ENCODE measurements at regions not wholly inside any gene's neighbourhood (a gene's known extent, or its start where the extent isn't known, plus 50 kb on each side); places are given as distances from the start of the nearest gene placed in this dataset.

DNA sequence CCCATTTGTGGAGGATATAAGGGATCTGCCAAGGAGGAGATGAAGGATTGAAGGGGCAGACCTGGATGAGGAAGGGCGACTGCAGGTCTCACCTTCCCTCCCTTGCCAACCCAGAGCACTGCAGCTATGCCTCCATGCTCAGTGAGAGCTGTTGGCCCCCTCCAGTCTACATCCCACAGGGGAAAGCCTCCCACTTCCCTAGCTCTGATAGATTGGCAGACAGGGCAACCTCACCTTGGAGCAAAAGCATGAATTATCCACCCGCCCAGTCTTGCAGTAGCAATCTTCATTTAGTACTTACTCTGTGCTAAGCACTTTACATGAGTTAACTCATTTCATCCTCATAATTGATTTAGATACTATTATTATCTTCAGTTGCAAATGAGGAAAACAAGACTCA lies 70.4 kb upstream of the SMNDC1 start:
- DNase-seq (ENCODE audit: low read depth): no peak

DNA sequence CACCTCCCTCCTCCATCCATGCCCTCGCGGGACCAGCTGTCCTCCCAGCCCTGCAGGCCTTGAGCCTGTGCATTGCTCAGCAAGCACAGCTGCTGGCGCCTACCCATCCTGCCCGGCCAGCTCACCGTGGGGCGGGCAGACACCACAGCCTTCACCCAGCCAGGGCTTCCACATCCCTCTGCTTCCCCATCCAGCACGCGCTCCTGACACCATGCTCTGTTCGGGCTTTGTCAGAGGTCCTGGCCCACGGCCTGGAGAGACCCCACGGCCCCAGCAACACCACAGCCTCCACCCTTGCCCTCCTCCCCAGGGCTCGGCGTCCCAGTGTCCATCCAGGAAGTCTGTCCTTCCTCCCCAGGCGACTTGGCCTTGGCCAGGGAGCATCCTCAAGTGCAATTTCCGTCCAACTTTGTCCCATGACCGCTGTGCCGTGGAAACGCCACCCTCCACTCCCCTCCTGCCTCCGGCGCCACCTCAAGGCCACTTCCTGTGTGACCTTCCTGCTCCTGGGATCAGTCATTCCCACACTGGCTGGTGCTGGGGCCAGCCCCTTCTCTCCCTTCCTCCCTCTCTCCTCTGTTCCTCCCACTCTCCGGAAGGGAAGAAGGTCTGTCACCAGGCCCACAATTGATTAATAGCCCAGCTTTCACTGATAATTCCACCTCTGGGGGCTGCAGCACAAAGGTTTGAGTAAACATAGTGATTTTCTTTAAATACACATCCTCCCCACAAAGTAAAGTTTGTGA lies 71.5 kb upstream of the SMNDC1 start:
- DNase-seq (ENCODE audit: low read depth): no peak

DNA sequence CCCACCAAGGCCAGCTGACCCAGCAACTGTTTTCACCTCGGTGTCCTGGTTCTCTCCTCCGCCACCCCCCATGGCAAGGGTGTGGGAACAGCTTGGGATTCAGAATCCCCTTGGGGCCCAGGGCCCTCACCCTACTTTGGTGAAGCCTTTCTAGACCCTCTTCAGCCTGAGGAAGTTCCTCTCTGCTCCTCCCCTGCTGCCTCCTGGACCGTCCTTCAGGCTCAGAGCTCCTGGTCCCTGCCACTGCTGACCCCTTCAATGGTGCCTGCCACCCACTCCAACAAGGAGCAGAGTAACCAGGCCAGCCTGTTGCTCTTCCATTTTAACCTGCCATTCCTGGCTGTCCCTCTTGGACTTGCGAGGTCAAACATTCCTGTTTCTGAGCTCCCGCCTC lies 72.0 kb upstream of the SMNDC1 start:
- no peak for DNase-seq (ENCODE audit: low read depth)

DNA sequence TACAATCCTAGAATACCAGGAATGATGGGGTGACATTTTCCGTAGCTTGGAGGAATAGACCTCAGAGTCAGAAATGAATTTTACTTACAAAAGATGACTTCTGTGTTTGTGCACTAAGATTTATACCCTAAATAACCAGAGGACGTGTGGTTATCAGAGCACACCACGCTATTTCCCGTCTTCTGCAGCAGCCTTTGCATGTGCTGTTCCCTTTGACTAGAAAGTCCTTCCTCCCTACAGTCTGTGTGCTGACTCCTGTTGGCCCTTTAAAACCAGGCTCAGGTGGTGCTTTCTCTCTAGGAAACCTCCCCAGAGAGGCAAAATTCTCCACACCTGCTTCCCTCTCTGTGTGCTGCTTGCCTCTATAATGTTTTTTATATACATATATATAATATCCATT lies 73.3 kb upstream of the SMNDC1 start:
- DNase-seq (ENCODE audit: low read depth): no peak

DNA sequence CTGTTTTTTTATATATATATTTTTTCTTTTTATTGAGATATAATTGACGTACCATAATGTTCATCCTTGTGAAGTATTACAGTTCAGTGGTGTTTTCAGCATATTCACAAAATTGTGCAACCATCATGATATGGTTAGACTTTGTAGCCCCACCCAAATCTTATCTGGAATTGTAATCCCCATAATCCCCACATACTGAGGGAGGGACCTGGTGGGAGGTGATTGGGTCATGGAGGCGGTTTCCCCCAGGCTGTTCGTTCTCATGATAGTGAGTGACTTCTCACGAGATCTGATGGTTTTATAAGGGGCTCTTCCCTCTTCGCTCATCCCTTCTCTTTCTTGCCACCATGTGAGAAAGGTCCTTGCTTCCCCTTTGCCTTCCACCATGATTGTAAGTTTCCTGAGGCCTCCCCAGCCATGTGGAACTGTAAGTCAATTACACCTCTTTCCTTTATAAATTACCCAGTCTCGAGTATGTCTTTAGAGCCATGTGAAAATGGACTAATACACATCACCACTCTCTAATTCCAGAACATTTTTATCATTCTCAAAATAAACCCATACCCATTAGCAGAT lies 73.9 kb upstream of the SMNDC1 start:
- DNase-seq (ENCODE audit: low read depth): no peak

DNA sequence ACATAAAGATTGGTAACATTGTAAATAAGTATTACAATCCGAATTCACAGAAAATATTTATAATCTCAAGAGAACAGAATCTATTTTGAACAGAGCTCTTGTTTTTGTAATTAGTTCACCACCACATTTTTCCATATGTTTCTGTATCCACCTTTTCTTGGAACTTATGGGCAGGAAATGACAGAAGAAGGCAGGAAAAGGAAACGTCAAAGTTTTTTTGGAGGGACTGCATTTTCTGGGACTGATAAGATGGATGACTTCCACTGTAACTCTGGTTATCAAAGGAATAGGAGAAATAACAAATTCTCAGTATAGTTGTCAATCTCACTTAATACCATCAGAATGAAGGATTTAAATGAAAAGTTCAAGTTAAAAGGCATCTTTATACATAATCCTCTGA lies 75.1 kb upstream of the SMNDC1 start:
- no peak for DNase-seq (ENCODE audit: low read depth)

DNA sequence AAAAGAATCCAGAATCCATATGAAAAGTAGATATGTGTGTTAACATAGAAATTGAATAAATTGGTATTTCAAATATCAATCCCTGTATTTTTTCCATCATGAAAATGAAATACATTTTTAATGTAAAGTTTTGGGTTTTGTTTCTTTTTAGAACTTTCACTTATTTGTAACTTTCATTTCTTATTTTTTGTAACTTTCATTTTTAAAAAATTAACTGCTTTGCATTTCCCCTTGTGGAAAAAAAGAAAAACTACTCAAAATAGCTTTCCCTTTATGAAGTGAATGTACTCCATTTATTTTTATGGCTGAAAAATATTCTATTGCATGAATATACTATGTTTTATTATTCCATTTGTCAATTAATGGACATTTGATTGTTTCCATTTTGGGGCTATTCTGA lies 75.6 kb upstream of the SMNDC1 start:
- no peak for DNase-seq (ENCODE audit: low read depth)

DNA sequence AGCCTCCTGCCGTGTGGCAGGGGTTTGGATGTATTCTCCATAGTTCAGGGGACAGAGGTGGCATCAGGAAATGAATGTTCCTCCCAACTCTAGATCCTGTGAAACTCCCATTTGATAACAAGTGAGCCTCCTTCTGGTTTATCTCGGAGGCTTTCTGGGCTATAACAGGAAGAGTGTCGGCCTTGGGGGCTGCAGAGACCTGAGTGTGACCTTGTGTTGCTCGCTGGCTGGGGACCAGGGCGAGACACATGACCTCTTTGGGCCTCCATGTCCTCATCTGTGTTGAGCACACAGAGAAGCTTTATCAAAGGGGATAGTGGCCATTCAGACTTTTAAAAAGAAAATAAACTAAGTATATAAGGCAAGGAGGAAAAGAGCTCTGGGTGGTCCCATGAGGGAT lies 78.0 kb upstream of the SMNDC1 start:
- DNase-seq (ENCODE audit: low read depth): no peak

DNA sequence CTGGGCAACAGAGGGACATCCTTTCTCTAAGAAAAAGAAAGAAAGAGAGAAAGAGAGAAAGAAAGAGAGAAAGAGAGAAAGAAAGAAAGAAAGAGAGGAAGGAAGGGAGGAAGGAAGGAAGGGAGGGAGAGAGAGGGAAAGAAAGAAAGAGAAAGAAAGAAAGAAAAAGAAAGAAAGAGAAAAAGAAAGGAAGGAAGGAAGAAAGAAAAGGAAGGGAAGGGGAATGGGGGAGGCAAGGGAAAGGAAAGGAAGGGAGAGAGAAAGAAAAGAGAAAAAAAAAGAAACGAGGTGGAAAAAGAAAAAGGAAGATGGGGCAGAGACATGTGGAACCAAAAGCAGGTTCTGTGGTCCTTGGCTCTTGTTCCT lies 82.9 kb upstream of the SMNDC1 start:
- no peak for DNase-seq (ENCODE audit: low read depth)

DNA sequence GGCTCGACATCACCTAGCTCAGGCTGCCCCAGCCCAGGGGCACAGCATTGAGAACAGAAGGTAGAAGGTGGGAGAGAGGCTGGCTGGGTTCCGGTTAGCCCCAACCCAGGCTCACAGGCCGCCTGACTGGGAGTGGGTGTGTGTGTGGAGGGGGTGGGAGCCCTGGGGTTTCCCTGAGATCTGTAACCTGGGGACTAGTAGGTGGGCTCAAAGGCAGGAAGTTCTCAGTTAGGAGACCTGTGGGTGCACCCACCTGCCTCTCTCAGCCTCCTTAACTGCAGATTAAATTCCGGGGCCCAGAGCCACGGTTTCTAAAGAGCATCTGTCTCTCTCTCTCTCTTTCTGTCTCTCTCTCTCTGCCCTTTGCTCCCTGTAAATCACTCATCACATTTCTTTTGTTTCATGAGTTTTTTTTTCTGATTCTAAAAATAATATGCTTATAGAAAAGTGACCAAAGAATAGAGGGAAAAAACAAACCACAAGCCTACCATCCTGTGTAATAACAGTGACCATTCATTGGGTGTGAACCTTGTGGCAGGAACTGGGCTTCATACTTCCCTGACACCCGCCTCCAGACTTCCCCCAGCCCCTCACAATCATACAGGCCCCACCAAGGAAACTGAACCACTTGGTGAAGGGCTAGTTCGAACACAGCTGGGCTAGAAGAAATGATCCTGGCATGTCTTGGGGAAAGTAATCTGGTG lies 83.4 kb upstream of the SMNDC1 start:
- DNase-seq (ENCODE audit: low read depth): no peak

DNA sequence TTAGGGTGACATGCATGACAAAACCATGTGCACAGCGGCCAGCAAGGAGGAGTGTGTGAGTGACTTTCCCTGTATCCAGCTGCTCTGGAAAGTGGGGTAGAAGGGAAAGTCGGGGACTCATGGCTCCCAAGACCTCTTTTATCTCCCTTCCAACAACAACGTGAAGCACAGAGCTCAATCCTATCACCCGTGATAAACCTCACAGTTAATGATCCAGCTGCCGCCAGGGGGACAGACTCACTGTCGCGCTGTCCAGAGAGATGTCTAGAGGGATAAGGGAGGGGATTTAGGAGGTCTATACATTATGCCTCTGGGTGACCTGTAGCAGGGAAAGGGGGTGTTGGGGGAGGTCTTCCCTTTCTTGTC lies 84.0 kb upstream of the SMNDC1 start:
- no peak for DNase-seq (ENCODE audit: low read depth)

DNA sequence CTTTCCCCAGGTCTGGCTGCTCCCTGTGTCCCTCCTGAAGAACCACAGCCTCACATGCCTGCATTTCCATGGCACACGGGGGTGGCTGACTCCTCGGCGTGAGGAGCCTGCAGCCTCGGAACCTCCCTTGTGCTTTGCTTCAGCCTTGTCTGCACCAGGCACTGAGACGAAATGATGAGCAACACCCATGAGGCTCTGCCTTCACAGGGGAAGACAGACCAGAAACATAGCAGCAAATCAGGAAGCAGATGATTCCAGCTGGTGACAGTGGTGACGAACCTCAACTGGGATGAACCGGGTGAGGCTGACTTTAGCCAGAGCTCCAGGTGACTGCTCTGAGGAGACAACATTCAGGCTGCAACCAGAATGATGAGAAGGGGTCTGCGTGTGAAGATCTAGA lies 84.5 kb upstream of the SMNDC1 start:
- DNase-seq (ENCODE audit: low read depth): no peak

DNA sequence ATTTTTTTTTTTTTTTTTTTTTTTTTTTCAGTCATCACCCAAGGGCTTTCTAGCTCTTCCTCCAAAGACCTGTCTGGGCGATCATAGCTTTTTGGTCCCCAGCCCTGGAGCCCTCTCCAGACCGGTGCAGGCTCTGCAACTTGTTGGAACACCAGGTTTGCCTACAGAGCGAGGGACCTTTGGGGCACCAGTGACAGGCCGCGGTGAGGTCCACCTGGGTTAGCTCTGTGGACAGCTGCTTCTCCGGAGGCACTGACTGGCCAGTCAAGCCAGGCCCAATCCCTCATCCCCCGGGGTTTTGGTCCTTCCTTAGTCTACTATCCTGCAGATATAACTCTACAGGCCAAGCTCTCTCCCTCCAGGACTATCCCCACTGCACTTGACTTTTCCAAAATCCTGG lies 86.8 kb upstream of the SMNDC1 start:
- DNase-seq (ENCODE audit: low read depth): no peak

DNA sequence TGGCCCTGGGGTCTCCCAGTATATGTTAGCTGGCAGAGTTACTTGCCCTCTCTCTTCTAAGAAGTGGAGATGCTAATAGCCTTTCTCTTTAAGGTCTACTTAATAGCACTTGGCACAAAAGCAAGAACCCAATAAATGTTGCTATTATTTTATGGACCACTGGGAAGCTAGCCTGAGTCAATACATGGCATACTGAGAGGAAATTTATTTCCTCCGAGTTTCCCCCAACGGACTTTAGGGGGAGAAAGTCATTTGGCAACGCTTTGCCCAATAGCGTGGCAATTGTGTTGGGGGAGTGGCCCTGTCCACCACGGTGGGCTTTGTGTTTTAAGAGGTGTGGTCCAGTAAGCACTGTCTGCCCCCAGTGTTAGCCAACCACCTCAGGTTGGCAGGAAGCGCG lies 87.4 kb upstream of the SMNDC1 start:
- DNase-seq (ENCODE audit: low read depth): no peak

DNA sequence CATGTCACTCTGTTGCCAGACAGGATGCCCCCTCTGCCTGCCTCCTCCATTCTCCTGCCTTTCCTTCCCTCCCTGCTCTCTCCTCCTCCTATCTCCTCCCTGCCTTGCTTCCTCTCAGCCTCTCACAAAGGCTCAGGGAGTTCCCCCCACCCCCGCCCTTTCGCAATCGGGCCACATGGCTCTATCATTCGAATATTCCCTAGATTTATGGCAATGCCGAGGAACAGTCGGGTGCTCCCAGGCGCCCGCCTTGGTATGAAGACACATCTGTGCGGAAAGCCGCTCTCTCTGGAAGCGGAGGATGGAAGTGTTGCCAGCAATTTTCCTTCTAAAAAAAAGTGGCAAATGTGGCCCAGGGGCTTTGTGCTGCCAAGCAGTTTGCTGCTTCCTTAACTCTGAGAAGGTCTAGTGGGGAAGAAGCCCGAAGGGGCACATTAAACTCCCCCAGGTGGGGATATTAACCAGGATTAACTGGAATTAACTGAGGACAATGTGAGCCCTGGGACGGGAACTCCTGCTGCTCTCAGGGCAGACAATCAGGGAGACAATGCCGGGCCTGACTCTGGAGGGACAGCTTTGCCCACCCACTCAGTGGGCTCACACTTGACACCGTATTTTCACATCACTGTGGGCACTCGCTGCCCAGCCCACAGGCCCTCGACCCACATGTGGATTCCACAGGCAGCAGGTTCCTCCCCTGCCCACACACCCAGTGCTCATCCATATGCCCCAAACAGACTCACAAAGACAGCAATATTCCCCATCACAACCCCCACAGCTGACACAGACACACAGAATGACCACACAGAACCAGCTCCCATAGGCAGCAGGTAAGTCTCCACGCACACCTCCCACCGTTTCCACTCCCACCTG lies 88.4 kb upstream of the SMNDC1 start:
- no peak for DNase-seq (ENCODE audit: low read depth)

DNA sequence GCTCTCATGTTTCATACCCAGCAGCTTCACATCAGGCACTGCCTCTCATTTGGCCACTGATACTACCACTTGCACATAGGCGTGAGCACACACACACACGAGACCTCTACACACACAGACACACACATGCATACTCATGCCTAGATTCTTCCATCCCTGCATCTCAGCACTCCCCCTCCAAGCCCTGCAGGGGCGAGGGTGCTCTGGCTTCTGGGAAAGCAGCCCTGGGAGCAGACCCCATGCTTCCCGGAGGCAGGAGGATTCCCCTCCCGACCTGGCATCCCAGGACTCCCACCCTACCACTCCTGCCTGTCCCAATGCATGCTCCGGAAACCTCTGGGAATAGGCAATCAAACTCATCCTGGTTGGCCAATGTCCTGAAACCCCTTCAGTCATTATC lies 89.1 kb upstream of the SMNDC1 start:
- no peak for DNase-seq (ENCODE audit: low read depth)

DNA sequence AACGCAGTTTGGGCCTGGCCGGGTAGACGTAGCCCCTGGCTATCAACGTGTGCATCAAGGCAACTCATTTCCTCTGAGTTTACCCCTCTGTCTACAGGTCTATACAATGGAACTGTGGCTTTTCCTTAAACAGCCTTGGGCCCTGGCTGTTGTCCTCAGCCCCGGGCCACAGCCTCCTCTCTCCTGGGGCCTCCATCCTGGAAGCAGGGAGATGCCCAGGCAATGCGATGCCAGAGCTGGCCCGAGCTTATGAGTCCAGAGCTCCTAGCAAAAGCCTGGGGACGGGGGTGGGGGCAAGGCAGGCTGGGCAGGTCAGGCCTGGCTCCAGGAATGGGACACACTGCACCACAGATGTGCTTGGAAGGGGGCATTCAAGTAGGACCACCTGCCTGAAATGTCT lies 89.6 kb upstream of the SMNDC1 start:
- no peak for DNase-seq (ENCODE audit: low read depth)

DNA sequence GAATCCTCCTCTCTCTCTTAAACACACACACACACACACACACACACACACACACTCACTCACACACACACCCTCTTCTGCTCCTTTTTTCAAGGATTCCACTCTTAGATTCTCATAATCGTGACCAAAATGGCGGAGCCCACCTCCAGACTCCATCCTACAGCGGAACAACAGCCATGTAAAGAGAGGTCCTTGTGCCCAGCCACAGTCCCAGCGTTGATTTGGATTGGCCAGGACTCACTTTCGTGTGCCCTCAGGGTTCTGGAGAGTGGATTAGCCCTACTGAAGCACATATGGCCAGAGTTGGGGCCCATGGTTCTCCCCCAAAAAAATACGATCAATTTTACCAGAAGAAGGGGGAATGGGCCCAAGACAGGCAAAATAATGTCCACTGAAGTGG lies 90.2 kb upstream of the SMNDC1 start:
- no peak for DNase-seq (ENCODE audit: low read depth)

DNA sequence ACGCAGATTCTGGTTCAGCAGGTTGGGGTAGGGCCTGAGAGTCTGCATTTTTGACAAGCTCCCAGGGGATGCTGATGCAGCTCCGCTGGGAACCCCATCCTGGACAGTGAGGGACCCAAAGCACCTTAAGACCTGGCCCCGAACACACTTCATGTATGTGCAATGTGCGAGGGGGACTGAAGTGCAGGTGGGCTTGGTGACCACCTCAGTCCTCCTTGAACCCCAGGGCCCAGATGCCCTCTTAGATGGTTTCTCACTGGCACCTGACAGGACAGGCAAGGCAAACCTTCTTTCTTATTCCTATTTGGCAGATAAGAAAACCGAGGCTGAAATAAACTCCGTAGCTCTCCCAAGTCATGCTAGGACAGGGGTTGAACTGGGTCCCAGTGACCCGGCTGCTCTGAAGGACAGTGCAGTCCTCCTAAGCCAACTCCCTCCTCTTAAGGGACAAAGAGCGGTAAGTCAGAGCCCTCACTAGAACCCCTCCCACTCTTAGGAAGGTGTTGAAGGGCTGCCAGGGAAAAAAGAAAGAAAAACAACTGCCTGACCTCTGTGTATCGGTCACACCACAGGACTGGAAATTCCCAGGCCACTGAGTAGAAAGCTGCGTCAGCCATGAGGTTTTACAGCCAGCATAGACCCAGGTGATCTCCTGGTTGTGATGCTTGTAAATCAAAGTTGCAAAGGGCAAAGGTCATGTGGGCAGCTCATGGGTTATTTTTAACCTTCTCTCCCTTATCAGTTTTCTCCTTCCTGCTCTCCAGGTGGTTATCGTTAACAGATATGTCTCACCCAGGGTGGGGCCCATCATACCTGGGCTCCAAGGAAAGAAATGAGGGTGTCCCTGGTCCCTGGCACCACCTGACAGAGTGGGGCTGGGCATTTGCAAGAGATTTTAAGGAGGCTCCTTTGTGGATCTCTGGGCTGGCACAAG lies 90.9 kb upstream of the SMNDC1 start:
- no peak for DNase-seq (ENCODE audit: low read depth)

DNA sequence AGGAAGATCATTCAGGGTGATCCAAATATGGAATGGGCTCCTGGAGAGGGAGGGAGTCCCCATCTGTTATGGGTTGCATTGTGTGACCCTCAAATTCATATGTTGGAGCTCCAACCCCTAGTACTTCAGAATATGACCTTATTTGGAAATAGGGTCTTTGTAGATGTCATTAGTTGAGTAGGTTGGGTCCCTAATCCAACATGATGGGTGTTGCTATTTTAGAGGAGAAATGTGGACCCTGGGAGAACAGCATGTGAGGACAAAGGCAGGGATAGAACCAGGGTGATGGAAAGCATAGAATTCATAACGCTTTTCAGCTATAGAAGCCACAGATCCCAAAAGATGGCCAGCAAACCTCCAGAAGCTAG lies 91.5 kb upstream of the SMNDC1 start:
- DNase-seq (ENCODE audit: low read depth): no peak

DNA sequence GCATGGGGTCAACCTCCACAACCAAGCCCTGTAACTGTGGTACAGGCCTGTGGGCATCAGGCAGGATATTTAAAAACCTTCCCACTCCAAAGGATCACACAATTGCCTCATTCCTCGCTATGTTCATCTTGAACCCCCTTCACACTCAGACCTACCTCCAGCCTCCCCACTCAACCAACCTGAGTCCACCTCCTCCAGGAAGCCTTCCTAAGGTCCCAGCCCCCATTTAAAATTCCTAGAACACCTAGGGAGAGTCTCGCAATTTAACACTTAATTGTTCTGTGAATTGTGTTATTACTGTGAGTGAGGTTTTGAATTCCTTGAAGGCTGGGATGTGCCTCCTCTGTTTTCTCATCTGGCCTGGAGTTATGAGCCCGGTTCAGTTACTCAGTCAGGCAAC lies 93.1 kb upstream of the SMNDC1 start:
- no peak for DNase-seq (ENCODE audit: low read depth)
